BLaER1 (cell line): ENCODE measurements at regions not wholly inside any gene's neighbourhood (a gene's known extent, or its start where the extent isn't known, plus 50 kb on each side); places are given as distances from the start of the nearest gene placed in this dataset.
A peak's percentile ranks its signal among the peaks of the same experiment; 100 is the strongest.

Experiments used
- H3K27ac ChIP-seq: shearing (Covaris generic); formaldehyde crosslinking; 2 replicates; pipeline ENCODE4 v1.8.1; 2022
- H3K27me3 ChIP-seq: shearing (Covaris generic); formaldehyde crosslinking; 2 replicates; pipeline ENCODE4 v1.8.1; 2022
- H3K36me3 ChIP-seq: shearing (Covaris generic); formaldehyde crosslinking; 2 replicates; pipeline ENCODE4 v1.8.1; 2022
- H3K4me1 ChIP-seq: shearing (Covaris generic); formaldehyde crosslinking; 2 replicates; pipeline ENCODE4 v1.8.1; 2022
- H3K4me2 ChIP-seq: shearing (Covaris generic); formaldehyde crosslinking; 2 replicates; pipeline ENCODE4 v1.8.1; 2022
- H3K4me3 ChIP-seq: shearing (Covaris generic); formaldehyde crosslinking; 2 replicates; pipeline ENCODE4 v1.8.1; 2022
- H3K9ac ChIP-seq: shearing (Covaris generic); formaldehyde crosslinking; 2 replicates; pipeline ENCODE4 v1.8.1; 2022
- H3K9me3 ChIP-seq: shearing (Covaris generic); formaldehyde crosslinking; 2 replicates; pipeline ENCODE4 v1.8.1; 2022
- H4K20me1 ChIP-seq: shearing (Covaris generic); formaldehyde crosslinking; 2 replicates; pipeline ENCODE4 v1.8.1; 2022
- Cebpa-rat ChIP-seq: shearing (Covaris generic); IDR thresholded peaks from 2 replicates; pipeline ENCODE4 v1.8.1; 2022

DNA sequence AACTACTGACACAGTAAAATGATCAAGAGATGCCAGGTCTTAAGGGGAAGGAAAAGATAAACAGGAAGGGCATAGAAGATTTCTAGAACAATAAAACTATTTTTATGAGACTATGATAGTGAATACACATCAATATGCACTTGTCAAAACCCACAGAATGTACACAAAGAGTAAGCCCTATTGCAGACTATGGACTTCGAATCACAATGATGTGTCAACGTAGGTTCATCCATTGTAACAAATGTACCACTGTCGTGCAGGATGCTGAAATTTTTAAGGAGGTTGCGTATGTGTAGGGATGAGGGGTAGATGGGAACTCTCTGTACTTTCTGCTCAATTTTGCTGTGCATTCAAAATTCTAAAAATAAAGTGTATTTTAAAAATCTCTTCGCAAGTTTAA lies 171.9 kb downstream of the KLF12 start:
- Histone ChIP-seq H3K4me3 (peak overlapping the region; percentile 10; the same call in 1 of the 2 replicates), H3K4me1 (peaks cover 66% of the 10 kb centered on the region), H3K9ac (no peak overlapping the region), H3K9me3 (peaks cover 29% of the 10 kb centered on the region), H3K36me3 (peaks cover 7% of the 10 kb centered on the region; the same call in 1 of the 2 replicates), H3K27ac (no peak overlapping the region), H3K27me3 (no peaks in the 10 kb centered on the region), H3K4me2 (peak overlapping the region; percentile 77), H4K20me1 (no peaks in the 10 kb centered on the region)
- TF ChIP-seq Cebpa-rat, result no peak

DNA sequence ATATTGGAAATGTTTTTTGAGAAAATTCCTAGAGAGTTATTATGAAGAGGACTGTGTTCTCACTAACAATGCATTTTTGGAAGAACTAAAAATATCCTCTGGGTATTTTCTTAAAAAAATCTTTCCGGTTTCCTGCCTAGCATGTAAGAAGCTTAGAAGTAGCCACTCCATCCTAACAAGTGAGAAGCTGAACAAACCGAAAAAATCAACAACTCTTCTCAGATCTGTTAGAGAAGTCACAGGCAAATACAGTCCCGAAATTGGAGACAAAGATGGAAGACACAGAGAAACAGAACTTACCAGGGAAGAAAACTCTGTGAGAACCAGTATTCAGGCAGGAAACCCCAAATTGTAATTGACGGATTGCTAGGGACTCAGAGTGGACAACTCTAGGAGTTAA lies 173.0 kb downstream of the KLF12 start:
- H3K27me3 ChIP-seq, result no peaks in the 10 kb centered on the region
- H3K4me1 ChIP-seq, result peaks cover 64% of the 10 kb centered on the region
- H3K27ac ChIP-seq, result peak overlapping the region; percentile 81
- H3K4me3 ChIP-seq, result peak overlapping the region; percentile 43
- peak overlapping the region; percentile 77 for H3K4me2 ChIP-seq
- peak overlapping the region; percentile 68; the same call in 1 of the 2 replicates for H3K9ac ChIP-seq
- H3K9me3 ChIP-seq, result peaks cover 29% of the 10 kb centered on the region
- no peak for TF ChIP-seq Cebpa-rat
- H3K36me3 ChIP-seq, result peaks cover 7% of the 10 kb centered on the region; the same call in 1 of the 2 replicates
- H4K20me1 ChIP-seq, result no peaks in the 10 kb centered on the region

DNA sequence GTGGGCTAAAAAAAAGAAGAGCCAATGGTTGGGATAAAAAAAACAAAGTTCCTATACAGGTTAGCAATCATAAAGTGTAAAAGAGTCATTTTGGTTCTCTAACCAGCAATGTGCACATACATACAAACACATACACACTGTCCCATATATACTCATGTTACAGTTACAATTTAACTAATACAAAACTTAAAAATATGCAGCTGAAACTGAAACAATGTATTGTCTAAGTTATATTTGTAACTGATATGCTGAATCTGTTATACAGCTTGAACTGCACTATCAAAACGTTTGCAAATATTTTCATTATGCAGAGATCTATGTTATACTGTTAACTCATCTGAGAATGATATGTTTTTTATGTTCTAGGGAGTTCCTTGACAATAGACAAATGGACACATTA lies 173.7 kb downstream of the KLF12 start:
- peaks cover 7% of the 10 kb centered on the region; the same call in 1 of the 2 replicates for H3K36me3 ChIP-seq
- H3K9ac ChIP-seq, result no peak overlapping the region
- no peak for TF ChIP-seq Cebpa-rat
- H3K4me3 ChIP-seq, result no peak overlapping the region
- no peak overlapping the region; the same call in 1 of the 2 replicates for H3K27ac ChIP-seq
- peak overlapping the region; percentile 77; the same call in 1 of the 2 replicates for H3K4me2 ChIP-seq
- H3K9me3 ChIP-seq, result peaks cover 29% of the 10 kb centered on the region
- H3K4me1 ChIP-seq, result peaks cover 64% of the 10 kb centered on the region
- no peaks in the 10 kb centered on the region for H3K27me3 ChIP-seq
- H4K20me1 ChIP-seq, result no peaks in the 10 kb centered on the region

DNA sequence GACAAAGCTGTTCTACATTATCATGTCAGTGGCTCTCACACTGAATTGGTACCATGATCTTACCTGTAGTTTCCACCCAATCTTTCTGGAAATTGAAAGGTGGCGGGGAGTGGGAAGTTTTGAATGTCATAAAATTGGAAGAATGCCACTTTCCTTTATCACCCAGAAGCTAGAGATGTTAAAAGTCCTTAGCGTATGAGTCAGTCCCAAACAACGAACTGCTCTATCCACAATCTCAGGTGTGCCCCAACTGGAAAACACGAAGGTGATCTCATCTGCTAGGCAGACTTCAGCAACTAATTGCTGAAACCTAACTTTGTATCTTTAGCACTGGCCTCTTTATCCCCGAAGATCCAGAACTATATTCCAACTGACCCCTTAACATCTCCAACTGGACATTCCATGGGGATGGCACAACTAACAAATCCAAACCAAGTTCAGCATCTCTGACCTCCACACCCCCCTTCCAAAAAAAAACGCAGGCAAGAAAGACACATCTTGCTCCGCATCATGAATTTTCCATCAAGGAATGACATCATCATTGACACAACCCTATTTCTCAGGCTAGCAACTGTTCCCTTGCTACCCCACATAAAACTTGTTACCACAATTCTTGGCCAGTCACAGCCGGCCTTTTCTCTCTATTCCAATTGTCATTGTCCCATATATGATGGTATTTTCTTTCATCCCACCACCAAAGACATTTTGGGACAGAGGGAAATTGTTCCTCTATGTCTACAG lies 175.4 kb downstream of the KLF12 start:
- no peak overlapping the region for H3K4me3 ChIP-seq
- no peak overlapping the region for H3K4me2 ChIP-seq
- H3K9ac ChIP-seq, result no peak overlapping the region
- peaks cover 17% of the 10 kb centered on the region for H3K9me3 ChIP-seq
- peaks cover 7% of the 10 kb centered on the region; the same call in 1 of the 2 replicates for H3K36me3 ChIP-seq
- TF ChIP-seq Cebpa-rat, result no peak
- no peak overlapping the region for H3K27ac ChIP-seq
- no peaks in the 10 kb centered on the region for H4K20me1 ChIP-seq
- H3K4me1 ChIP-seq, result peaks cover 72% of the 10 kb centered on the region
- no peaks in the 10 kb centered on the region for H3K27me3 ChIP-seq

DNA sequence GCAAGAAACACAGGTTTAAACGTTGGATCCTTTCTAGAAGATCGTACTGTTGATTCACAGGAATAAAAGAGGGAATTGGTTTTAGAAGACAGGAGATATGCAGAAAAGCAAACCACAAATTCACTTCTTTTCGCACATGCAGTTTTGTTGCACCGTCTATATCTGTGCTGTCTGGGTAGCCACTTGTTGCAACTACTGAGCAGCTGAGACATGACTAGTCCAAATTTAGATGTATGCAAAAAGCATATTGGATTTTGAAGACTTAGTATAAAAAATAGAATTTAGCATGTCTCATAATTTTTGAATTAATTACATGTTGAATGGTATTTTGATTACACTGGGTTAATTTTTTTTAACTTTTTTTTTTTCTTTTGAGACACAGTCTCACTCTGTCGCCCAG lies 176.3 kb downstream of the KLF12 start:
- no peak for TF ChIP-seq Cebpa-rat
- H3K27me3 ChIP-seq, result no peaks in the 10 kb centered on the region
- peaks cover 10% of the 10 kb centered on the region for H3K9me3 ChIP-seq
- H3K4me2 ChIP-seq, result peak overlapping the region; percentile 17; the same call in 1 of the 2 replicates
- H3K4me3 ChIP-seq, result no peak overlapping the region
- H3K36me3 ChIP-seq, result peaks cover 7% of the 10 kb centered on the region; the same call in 1 of the 2 replicates
- no peak overlapping the region for H3K9ac ChIP-seq
- H4K20me1 ChIP-seq, result no peaks in the 10 kb centered on the region
- H3K27ac ChIP-seq, result no peak overlapping the region
- peaks cover 81% of the 10 kb centered on the region for H3K4me1 ChIP-seq

DNA sequence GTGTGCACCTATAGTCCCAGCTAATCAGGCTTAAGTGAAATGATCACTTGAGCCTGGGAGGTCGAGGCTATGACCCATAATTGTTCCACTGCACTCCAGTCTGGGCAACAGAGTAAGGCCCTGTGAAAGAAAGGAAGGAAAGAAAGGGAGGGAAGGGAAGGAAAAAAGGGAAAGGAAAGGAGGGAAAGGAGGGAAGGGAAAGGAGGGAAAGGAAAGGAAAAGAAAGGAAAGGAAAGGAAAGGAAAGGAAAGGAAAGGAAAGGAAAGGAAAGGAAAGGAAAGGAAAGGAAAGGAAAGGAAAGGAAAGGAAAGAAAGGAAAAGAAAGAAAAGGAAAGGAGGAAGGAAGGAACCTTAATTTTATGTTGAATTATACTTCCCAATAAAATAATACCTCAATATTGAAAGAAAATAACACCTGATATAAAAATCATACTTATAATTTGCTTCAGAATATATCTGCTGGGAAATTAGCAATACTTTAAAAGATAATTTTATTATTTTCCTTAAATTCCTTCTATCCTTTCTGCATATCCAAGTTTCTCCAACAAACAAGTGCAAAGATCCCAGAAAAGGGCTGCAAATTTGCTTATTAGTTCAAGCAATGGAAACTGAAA lies 177.3 kb downstream of the KLF12 start:
- Histone ChIP-seq H3K4me3 (no peak overlapping the region), H3K36me3 (peaks cover 2% of the 10 kb centered on the region; the same call in 1 of the 2 replicates), H3K27me3 (no peaks in the 10 kb centered on the region), H3K27ac (peak overlapping the region; percentile 12; the same call in 1 of the 2 replicates), H4K20me1 (no peaks in the 10 kb centered on the region), H3K9ac (no peak overlapping the region), H3K4me1 (peaks cover 82% of the 10 kb centered on the region), H3K9me3 (peaks cover 3% of the 10 kb centered on the region), H3K4me2 (peak overlapping the region; percentile 4)
- TF ChIP-seq Cebpa-rat, result no peak

DNA sequence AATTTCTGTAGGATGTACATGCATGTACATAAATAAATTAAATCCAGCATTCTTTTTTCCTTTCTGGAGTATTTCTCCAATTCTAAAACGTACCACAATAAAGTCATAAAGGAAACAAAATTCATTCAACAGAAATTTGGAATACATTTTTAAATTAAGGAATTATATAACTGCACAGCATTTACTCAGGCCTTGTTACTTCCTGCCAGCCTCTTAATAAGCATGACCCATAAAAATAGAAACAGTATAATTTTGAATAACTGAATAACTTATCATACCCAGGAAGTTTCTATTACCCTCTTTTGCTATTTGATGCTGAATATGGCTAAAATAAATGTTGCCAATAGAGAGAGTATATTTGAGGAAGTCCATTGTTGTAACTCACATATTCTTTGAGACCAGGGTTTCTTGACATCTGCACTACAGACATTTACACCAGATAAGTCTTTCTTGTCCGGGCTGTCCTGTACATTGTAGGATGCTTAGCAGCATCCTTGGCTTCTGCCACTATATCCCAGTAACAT lies 178.2 kb downstream of the KLF12 start:
- Histone ChIP-seq H3K4me2 (peak overlapping the region; percentile 4), H3K9ac (no peak overlapping the region), H4K20me1 (no peaks in the 10 kb centered on the region), H3K36me3 (0 out of 2 replicates have a peak, but pooled peaks cover 4% of the 10 kb centered on the region), H3K4me1 (peaks cover 74% of the 10 kb centered on the region), H3K27ac (peak overlapping the region; percentile 12; the same call in 1 of the 2 replicates), H3K9me3 (no peaks in the 10 kb centered on the region; the same call in 1 of the 2 replicates), H3K27me3 (no peaks in the 10 kb centered on the region), H3K4me3 (no peak overlapping the region)
- TF ChIP-seq Cebpa-rat, result no peak

DNA sequence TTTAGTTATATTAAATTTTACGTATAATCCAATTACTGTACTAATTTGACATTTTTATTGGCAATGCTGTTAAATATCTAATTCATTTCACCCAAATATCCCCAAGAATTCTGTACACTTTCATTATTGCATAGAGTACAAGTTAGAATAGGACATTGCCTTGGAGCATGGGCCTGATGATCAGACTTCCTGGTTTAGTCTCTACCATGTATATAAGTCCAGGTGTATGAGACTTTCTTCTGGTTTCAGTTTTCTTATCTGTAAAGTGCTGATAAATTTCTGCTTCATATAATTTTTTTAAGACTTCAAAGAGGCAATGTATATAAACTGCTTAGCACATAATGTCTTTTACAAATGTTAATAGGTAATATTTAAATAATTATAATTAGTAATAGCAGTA lies 179.4 kb downstream of the KLF12 start:
- Histone ChIP-seq H3K27me3 (no peaks in the 10 kb centered on the region), H3K9ac (no peak overlapping the region), H3K4me1 (peaks cover 62% of the 10 kb centered on the region), H3K9me3 (no peaks in the 10 kb centered on the region; the same call in 1 of the 2 replicates), H3K4me3 (no peak overlapping the region), H3K27ac (no peak overlapping the region), H3K4me2 (0 out of 2 replicates have a peak overlapping the region, but pooled peaks have one; percentile 40), H4K20me1 (no peaks in the 10 kb centered on the region), H3K36me3 (0 out of 2 replicates have a peak, but pooled peaks cover 4% of the 10 kb centered on the region)
- TF ChIP-seq Cebpa-rat, result no peak

DNA sequence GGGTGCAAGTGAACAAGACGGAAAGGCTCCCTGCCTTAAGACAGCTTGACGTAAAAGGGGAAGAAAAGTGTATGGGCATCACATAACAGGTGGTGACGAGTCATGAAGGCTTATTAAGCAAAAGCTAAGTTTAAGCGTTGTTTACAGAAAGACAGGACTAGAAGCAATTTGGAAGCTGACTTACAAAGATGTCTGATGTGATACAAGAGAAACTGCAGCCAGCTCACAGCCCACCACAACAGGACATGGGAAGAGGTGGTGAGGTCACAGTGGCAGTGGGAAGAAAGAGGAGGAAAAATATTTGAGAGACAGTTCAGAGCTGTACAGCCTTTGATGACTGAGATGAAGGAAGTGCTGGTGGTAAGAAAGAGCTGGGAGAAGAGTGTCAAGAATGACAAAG lies 181.6 kb downstream of the KLF12 start:
- Histone ChIP-seq H3K9ac (no peak overlapping the region; the same call in 1 of the 2 replicates), H3K4me2 (peak overlapping the region; percentile 53), H3K27ac (peak overlapping the region; percentile 61), H4K20me1 (no peaks in the 10 kb centered on the region), H3K27me3 (no peaks in the 10 kb centered on the region), H3K4me3 (no peak overlapping the region), H3K4me1 (peaks cover 64% of the 10 kb centered on the region), H3K36me3 (0 out of 2 replicates have a peak, but pooled peaks cover 4% of the 10 kb centered on the region), H3K9me3 (no peaks in the 10 kb centered on the region; the same call in 1 of the 2 replicates)
- TF ChIP-seq Cebpa-rat, result no peak
